HK-2 (cell line): ENCODE measurements at regions not wholly inside any gene's neighbourhood (a gene's known extent, or its start where the extent isn't known, plus 50 kb on each side); places are given as distances from the start of the nearest gene placed in this dataset.
"Not testable (repeated sequence)": the region's sequence is repeated elsewhere in the genome, so short reads cannot be mapped to it uniquely, and the experiment has no call there.

ENCODE experiments used
- DNase-seq: peaks from one replicate; pipeline ENCODE4 v3.0.0-alpha.2; 2018; ENCODE audit not compliant: unreplicated experiment

DNA sequence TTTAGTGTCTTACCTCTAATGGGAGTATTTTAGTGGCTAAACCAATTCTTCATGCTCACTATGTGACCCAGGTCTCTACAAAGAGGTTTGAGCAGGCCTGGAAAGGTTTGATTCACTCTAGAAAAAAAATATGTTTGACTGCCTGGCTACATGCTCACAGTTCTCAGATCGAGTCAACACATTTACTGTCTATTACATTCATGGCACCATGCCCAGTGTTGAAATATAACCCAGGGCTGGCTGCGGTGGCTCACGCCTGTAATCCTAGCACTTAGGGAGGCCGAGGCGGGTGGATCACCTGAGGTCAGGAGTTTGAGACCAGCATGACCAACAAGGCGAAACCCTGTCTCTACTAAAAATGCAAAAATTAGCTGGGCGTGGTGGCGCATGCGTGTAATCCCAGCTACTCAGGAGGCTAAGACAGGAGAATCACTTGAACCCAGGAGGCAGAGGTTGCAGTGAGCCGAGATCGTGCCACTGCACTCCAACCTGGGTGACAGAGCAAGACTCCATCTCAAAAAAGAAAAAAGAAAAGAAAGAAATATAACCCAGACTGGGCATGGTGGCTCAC, 543.8 kb downstream of the HAPSTR1 start:
- not testable (repeated sequence) for DNase-seq

DNA sequence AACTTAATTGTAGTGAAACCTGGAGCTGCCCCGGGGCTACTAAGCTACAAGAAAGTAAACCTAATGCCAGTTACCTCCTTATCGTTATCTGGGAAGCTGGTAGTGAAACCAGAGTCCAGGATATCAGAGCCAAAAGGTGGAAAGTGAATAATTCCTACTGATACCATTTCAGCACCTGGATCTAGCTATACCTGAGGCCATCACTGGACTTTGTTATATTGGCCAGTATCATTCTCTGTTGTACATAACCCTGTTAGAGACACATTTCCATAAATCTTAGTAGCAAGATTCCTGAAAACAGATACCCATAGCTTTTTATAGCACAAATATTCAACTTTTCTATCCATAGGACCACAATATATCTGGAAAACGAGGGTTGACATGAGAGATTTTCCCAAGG, 538.0 kb downstream of the GRIN2A start:
- DNase-seq: no peak

DNA sequence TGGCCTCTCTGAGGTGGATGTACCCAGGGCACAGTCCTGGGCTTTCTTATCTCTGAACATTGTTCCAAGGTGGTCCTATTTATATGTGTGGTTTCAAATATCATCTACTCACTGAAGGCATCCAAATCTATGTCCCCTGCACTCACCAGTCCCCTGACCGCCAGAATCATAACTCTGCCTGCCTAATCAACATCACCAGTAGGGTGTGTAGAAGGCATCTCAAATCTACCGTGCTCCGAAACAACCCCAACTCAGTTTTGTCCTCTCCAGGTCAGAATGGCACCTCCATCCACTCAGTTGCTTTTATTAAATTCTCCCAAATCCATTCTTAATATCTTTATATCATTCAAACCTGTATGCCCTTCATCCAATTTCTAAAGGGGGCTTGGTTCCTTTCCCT, 536.3 kb downstream of the GRIN2A start:
- DNase-seq: no peak

DNA sequence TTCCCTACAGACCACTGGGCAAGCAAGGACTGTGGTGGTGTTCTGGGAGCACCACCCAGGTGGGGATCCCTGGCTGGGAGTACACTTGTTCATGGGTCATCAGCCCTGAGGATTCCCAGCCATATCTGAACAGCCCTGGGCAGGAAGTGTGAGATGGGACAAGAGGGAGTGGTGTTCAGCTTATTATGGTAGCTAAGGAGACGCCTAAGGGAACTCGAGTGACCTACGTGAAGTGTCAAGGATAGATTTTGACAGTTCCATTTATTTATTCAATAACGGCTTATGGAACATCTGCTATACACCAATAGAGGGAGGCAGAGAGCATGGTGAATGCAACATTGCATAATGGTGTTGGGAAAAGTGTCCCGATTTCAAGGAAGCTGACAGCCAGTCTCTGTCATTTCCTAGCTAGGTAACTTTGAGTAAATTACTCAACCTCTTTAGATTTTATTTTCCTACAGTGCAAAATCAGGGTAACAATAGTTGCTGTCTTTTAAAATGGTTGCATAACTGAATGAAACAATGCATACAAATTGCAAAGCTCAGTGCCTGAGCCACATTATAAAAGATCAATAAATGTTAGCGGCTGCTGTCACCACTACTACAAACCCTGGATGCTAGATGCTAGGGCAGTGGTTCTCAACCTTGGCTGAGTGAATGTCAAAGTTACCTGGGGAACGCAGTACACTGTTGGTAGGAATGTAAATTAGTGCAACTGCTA, 534.1 kb downstream of the GRIN2A start:
- DNase-seq: no peak

DNA sequence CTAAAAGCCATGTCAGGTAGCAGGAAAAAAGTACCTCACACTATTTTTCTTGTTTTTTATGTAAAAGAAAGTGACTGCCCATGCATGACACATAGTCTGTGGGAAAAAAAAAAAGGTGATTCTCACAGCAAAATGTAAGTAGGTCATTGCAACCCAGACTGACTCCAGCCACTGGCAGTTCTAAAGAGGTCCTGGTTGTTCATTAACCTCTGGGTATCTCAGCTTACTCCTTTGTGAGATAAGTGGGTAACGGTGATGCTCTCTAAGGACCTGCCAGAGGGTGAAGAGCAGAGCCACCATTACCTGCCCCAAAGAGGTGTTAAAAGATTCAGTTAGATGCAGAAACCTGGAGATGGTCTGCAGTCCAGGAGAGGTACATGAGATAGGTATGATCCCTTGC, 531.9 kb downstream of the GRIN2A start:
- no peak for DNase-seq

DNA sequence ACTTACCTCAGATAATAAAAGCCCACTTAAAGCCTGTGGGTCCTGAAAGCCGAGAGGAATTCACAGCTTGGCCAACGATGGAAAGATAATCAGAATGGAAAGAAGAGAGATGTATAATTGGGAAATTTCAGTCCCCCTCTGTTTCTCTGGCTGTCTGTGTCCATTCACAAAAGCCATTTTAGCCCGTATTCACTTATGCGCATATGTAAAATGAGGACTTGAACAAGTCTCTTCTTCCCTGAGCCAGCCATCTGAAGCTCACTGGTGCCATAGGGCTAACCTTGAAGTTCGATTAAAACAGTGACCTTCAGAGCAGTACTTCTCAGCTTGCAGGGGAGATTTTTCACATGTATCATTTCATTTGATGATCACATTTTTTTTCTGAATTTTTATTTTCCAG, 527.2 kb downstream of the GRIN2A start:
- no peak for DNase-seq

DNA sequence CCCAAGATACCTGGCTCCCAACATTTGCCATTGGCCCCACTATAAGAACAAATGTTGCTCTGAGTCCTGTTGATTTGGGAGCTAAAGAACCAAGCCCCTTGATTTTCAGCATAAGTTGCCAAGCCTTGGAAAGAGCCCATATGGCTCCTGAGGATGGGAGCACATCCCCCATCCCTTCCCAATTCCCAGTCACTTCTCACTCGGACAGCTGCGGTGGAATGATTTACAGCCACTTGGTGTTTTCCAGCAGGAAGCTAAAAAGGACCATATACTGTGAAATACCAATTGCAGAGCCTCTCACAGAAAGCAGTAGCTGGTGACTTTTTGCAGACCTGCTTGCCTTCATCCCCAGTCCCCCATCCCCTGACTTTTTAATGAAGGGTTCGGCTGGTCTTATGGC, 524.6 kb downstream of the GRIN2A start:
- DNase-seq: no peak

DNA sequence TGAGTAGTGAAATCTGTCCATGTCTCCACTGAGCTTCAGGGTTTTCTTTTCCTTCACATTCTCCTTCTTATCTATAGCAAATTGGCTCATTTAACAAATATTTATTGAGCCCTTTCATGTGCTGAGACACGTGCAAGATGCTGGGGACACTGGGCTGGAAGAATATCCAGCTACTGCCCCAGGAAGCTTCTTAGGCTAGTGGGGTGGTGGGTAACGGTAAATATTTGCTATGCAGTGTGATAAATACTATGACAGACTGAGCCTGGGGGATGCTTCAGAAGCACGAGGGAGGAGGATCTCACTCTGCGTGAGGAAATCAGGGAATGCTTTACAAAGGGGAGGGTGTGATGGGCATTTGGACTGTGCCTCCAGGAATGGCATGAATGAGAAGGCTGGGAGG, 524.1 kb downstream of the GRIN2A start:
- no peak for DNase-seq

DNA sequence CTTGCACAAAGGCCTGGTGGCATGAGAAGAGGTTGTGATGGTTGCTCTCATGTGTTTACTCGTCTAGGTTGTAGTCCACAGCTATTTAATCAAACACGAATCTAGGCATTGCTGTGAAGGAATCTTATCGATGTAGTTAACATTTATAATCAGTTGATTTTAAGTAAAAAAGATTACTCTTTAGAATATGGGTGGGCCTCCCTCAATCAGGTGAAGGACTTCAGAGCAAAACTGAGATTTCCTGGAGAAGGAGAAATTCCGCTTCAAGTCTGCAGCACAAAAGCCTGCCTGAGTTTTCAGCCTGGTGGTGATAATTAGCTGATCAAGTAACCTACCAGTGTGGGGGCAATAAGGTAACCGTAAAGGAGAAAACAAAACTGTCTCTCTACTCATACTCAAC, 523.6 kb downstream of the GRIN2A start:
- no peak for DNase-seq

DNA sequence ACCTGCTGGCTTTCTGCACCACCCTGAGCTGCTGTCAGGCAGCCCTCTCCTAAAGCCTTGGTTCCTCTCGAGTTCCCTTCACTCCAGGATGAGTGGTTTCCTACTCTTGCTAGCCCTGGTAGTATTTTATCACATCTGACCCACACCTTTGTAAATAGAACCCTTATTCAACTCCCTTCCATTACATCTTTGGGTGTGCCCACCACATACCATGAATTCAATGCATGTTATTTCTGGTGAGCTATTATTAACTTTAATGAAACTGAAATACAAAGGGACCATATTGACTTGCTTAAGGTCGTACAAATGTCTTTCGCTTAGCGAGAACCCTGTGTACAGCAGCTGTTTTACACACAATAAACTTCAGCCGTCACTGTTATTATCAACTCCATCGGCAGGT, 521.3 kb downstream of the GRIN2A start:
- no peak for DNase-seq

DNA sequence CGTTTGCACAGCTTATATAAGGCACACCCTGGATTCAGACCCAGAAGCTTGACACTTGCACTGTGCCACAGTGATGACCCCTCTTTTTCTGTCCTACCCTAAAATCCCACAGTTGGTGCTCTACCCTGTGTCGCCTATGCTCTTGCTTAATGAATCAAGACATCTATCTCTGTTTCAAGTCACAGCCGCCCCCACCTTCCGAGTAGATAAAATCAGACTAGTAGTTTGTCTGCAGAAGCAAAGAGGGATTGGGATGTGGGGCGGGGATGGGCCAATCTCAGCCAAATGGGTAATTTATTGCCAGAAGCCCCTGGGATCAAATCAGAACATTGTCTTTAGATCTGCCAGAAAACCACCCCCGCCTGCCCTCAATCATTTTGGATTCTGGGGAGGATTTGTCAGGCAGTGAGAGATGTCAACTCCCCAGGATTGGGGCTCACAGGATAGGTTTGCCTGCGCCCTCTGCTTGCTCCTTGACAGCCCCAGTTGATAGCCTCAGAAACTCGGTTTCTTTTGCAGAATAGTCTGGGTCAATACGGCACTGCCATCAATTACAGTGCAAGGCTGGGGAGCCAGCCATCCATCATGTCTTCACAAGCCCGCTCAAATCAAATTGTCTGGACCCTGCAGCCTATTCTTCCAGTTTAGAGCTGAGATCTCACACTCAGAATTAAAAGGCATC, 520.8 kb downstream of the GRIN2A start:
- no peak for DNase-seq

DNA sequence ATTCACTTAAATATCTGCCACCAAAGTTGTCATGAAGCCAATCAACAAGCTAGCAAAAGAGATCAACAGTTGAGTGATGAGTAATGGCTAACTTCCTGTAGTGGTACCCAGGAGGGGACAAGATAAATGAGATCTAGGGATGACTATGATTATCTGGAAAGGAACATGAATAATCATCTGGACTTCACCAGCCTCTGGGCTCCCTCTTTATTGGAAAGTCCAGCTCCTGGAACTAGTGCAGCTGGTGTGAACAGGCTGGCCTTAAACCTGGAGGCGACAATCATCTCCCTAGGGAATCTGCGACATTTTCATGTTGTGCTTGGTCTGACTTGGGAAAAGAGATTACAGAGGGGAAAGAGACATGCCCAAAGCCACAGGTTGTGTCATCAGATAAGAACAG, 518.6 kb downstream of the GRIN2A start:
- no peak for DNase-seq

DNA sequence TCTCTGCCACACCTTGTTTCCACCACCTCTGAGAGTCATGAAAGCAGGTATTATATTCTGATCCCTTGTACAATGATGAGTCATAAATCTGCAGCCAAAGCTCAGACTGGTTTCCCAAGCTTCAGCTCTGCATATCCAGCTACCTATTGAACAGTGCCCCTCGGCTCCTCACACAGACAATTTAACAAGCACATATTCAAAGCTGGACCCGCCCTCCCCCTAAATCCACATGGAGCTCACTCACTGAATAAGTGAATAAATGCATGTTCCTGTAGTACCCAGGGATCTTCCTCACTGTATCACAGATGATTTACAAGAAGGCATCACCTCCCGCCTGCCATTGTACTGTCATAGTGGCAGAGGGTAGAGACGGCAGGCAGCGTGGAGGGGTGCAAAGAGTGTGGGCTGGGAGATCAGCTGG, 516.4 kb downstream of the GRIN2A start:
- DNase-seq: no peak

DNA sequence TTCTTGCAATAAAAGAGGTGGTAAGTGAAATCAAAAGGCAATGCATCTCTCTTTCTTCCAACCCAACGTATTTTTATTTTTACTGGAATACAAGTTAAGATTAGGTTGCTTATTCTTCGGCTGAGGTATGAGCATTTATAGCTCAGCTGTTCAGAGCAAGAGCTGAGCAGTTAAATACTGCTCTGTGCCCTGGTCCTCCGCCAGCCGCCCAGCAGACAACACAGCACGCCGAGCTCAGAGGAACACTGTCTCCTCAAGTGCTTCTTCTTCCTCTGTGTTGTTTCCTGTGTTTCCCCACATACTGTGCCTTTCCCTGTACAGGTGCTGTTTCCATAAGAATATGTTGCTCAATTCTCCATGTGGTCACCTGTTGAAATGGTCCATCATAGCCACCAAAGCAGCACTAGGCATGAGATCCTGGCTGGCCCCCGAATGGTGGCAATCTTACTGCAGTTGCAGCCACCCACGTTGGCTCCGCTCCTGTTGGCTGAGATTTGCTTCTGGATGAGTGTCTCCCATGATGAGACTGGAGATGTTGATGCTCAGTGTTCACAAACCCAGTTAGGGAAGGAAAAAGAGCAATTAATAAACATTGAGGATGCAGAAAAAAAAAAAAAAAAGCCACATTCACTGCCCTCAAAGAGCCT, 515.3 kb downstream of the GRIN2A start:
- no peak for DNase-seq

DNA sequence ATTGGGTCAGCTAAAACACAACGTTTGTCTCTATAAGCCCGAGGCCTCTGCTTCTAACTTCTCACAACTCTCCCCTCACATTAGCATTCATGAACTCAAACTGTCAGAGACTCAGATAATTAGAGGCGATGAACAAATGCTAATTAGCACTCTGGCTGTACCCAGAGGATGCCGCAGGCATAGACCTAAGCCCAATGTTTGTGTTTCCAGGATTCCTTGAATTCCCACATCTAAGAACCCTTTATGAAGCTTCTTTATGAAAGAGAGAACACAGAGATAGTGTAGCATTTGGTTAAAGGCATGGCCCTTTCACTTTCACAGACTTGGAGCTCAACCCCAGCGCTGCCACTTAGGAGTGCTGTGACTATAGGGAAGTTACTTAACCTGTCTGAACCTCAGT, 512.2 kb downstream of the GRIN2A start:
- no peak for DNase-seq

DNA sequence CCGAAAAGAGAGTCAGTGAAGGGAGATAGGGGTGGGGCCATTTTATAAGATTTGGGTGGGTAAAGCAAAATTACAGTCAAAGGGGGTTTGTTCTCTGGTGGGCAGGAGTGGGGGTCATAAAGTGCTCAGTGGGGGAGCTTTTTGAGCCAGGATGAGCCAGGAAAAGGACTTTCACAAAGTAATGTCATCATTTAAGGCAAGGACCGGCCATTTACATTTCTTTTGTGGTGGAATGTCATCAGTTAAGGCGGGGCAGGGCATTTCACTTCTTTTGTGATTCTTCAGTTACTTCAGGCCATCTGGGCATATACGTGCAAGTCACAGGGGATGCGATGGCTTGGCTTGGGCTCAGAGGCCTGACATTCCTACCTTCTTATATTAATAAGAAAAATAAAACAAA, 511.6 kb downstream of the GRIN2A start:
- not testable (repeated sequence) for DNase-seq

DNA sequence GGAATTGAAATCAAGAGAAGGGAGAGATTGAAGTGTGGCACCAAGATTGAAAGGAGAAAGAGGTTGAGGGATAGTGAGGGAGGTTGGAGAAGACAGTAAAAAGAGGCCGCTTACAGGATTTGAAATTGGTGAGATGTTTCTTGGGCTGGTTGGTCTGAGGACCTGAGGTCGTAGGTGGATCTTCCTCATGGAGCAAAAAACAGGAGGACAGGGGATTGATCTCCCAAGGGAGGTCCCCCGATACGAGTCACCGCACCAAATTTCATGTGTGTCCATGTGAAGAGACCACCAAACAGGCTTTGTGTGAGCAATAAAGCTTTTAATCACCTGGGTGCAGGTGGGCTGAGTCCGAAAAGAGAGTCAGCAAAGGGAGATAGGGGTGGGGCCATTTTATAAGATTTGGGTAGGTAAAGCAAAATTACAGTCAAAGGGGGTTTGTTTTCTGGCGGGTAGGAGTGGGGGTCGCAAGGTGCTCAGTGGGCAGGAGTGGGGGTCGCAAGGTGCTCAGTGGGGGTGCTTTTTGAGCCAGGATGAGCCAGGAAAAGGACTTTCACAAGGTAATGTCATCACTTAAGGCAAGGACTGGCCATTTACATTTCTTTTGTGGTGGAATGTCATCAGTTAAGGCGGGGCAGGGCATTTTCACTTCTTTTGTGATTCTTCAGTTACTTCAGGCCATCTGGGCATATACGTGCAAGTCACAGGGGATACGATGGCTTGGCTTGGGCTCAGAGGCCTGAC, 505.5 kb downstream of the GRIN2A start:
- DNase-seq: not testable (repeated sequence)

DNA sequence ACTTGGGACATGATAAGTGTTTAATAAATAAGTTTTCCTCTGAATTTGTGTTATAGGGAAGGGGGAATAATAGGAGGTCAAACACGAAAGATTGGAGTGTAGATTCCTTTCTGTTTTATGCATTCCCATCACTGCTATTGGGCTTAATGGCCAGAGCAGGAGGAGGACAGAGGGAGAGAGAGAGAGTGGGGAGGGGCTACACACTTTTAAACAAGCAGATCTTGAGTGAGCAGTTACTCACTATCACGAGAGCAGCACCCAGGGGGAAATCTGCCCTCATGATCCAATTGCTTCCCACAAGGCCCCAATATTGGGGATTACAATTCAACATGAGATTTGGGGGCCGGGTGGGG, 505.0 kb downstream of the GRIN2A start:
- DNase-seq: no peak

DNA sequence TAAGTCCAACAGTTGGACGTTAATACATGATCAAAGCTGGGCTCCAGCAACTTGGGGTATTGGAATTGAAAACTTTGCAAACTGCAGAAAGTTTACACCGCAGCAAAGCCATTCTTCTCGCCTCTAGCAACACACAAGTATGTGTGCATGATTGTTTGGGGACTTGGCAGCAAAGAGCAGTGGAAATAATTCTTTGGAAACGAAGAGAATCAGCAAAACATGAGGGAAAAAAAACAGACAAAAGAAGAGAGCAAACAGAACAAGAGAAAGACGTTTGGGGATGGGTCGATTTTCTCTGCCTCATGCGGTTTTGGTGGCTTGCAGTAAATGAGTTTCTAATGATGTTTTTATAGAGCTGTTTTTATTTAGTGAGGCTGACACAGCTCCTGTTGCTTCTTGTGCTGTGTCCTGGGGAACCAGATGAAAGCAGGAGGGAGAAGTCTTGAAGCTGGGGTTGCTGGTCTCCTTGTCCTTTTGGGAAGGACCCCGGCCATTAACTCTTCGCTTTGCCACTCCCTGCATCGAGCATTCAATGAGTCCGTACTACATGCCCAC, 502.9 kb downstream of the GRIN2A start:
- no peak for DNase-seq

DNA sequence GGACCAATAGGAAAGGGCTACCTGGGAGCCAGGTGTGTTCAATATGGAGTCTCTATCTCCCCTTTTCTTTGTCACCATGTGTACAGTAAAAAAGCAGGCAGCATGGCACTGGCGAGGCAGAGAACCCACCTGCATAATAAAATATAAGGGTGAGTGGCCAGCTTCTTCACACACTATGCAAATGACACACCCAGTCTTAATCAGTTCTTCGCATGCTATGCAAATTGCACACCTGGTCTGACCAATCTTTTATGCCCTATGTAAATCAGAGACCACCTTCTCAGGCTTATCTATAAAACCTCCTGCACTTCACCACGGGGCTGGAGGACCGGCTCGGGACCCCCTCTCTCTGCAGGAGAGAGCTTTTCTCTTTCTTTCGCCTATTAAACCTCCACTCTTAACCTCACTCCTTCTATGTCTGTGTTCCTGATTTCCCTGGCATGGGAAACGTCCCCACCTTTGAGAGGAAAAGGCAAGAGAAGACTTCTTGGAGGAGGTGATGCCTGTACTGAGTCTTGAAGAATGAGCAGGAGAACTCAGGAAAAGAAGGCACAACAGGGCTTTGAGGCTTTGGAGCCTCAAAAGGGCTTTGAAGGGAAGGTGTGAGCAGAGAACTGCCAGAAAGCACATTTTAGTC, 502.1 kb downstream of the GRIN2A start:
- no peak for DNase-seq

DNA sequence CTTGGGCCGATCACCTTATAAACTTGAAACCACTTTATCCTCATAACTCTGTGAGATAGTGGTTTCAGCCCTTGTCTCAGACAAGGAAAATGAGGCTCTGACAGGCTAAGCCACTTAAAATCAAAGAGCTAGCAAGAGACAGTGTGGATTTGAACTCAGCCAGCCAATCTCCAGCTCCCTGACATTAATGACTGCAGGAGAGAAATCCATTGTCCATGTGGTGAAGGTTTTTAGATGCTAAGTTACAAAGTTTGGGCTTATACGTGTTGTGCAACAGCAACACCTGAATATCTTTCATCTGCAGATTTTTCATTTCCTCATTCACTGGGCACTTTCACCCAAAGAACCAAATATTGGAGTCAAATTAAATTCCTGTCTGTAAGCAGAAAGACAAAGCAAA, 501.3 kb downstream of the GRIN2A start:
- no peak for DNase-seq
